Activated naive CD4-positive, alpha-beta T cell treated with anti-CD3 and anti-CD28 coated beads for 36 hours (primary cell): ENCODE measurements at regions not wholly inside any gene's neighbourhood (a gene's known extent, or its start where the extent isn't known, plus 50 kb on each side); places are given as distances from the start of the nearest gene placed in this dataset.

Source experiments
- CTCF ChIA-PET: fragments of 350-600 bp; sonication (Branson Sonifier 250); formaldehyde crosslinking; loops from one replicate; lab custom pipeline; 2021; ENCODE audit warnings: antibody characterized with exemption; lab: Charles Lee
- DNase-seq: peaks from one replicate; pipeline ENCODE4 v3.0.0-alpha.2; 2020
- H3K27ac Mint-ChIP-seq: one replicate; pipeline ENCODE4 v1.8.0; 2021; ENCODE audit warnings: mild to moderate bottlenecking, mixed read lengths
- H3K27me3 Mint-ChIP-seq: one replicate; pipeline ENCODE4 v1.8.0; 2021; ENCODE audit warnings: low read depth, mixed read lengths
- H3K36me3 Mint-ChIP-seq: one replicate; pipeline ENCODE4 v1.8.0; 2021; ENCODE audit warnings: low read depth, mixed read lengths
- H3K4me1 Mint-ChIP-seq: one replicate; pipeline ENCODE4 v1.8.0; 2021; ENCODE audit warnings: low read depth, mixed read lengths
- H3K4me3 Mint-ChIP-seq: one replicate; pipeline ENCODE4 v1.8.0; 2021; ENCODE audit warnings: mild to moderate bottlenecking, moderate library complexity, mixed read lengths
- H3K9me3 Mint-ChIP-seq: one replicate; pipeline ENCODE4 v1.8.0; 2021; ENCODE audit warnings: mixed read lengths
- intact Hi-C: fragments of 100-400 bp; cut with micrococcal nuclease; formaldehyde crosslinking; loops from one replicate; pipeline ENCODE4 v1.15.1; 2023

DNA sequence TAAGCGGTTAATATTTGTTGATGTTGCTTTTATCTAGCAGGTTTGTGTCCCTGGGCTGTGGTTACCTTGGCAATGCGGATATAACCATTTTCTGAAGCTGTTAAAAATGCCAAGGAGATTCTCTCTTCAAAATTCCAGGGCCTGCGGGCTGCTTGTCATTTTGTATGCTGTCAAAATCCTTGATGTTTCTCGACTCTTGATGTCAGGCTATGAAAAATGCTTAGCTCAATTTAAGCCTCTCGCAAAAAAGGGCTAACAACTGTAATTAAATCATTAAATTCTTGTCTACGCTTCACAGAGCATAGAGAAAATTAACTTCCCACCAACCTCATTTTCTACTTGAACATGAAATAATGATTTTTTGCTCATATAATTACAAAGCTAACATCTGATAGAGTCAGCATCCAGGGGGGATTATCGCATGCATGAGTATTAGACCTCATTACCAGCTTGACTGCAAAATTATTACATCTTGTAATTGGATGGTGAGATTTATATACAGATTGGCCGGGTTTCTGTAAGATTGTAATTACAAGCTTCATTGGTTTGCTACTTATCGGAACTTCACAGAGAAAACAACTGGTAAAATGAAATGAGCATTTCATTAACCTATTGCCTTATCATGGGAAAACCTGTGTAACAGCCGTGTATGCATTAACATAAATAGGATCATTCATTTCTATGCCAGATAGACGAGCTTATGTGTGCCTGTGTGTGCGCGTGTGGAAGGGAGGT lies 83.1 kb upstream of the IRX1 start:
- peaks cover 2% of the 10 kb centered on the region for H3K27me3 Mint-ChIP-seq
- no peaks in the 10 kb centered on the region for H3K4me1 Mint-ChIP-seq
- CTCF ChIA-PET: no interaction called here
- peaks cover 19% of the 10 kb centered on the region for H3K9me3 Mint-ChIP-seq
- H3K36me3 Mint-ChIP-seq: no peaks in the 10 kb centered on the region
- no peak overlapping the region for H3K27ac Mint-ChIP-seq
- H3K4me3 Mint-ChIP-seq: no peak overlapping the region
- intact Hi-C loops: no loop called here
- no peak for DNase-seq

DNA sequence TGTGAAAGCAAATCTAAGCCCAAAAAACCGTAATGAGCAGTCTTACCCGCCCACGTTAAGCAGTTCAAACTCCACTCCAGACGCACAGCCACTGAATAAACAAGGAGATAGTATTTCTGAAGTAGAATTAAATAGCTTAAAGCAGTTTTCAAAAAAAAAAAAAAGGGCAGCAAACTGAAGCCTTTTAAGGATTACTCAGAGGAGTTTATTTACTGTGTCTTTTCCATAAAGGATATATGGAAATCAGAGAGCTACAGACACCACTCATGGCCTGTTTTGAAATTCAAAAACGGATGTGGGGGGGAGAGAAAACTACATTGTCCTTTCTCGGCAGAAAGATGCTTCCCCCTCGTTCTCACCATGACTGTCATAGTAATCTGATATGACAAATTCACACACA lies 83.7 kb upstream of the IRX1 start:
- no peak for DNase-seq
- H3K4me3 Mint-ChIP-seq: no peak overlapping the region
- CTCF ChIA-PET: no interaction called here
- H3K27me3 Mint-ChIP-seq: peaks cover 2% of the 10 kb centered on the region
- H3K27ac Mint-ChIP-seq: no peak overlapping the region
- H3K36me3 Mint-ChIP-seq: no peaks in the 10 kb centered on the region
- intact Hi-C loops: no loop called here
- peaks cover 19% of the 10 kb centered on the region for H3K9me3 Mint-ChIP-seq
- H3K4me1 Mint-ChIP-seq: no peaks in the 10 kb centered on the region

DNA sequence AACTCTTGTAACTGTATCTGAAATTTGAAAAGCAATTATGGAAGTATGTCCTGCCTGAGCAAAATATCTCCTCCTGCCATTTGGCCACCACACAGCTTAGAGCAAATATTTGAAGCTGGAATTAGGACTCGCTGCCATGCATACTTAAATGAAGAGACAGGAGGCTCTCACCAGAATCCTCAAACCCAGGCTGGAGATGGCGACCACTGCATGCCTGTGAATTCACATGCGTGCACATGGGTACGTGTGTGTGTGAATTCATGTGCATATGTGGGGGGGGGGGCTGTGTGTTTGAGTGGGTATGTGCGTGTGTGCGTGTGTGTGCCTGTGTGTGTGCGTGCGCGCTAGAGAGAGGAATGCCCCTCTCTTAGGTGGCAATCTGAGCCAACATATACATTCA lies 84.1 kb upstream of the IRX1 start:
- CTCF ChIA-PET: no interaction called here
- intact Hi-C loops: no loop called here

DNA sequence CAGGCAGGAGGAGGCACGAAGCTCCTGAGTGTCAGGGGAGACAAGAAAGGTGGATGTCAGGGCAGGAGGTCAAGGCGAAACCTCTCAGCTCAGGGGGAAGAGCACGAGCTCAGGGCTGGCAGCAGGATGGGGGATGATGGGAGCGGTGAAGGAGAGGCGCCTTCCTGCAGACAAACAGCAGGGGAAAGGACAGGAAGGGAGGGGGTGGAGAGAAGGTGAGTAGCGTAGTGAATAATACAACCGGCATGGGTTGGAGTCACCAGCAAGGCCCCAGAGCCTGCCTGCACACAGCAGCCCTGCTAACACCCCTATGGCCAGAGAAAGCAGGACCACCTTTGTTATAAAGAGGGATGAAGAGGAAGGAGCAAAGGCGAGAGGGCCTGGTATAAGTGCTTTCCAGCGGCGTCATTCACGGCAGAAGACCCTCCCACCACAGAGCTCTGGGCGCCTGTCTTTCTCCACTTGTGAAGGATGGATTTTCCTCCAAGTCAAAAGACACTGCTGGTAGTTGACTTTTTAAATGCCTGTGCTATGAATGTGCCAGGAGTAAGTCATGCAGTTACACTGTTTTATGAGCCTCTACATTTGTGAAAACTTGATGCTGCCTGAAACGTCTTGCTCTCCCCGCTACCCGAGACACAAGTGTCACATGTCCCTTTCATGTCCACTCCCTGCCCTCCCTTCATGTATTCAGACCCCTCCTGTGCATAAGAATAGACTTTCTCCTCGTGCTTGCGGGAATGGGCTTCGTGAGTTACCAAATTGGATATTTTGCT lies 84.8 kb upstream of the IRX1 start:
- CTCF ChIA-PET: no interaction called here
- Mint-ChIP-seq H3K4me1 (no peaks in the 10 kb centered on the region), H3K27me3 (peaks cover 2% of the 10 kb centered on the region), H3K27ac (no peak overlapping the region), H3K9me3 (peaks cover 18% of the 10 kb centered on the region), H3K36me3 (no peaks in the 10 kb centered on the region), H3K4me3 (no peak overlapping the region)
- intact Hi-C loops: no loop called here
- no peak for DNase-seq

More for the DNA sequence above, 84.1 kb upstream of the IRX1 start:
- no peak for DNase-seq
- no peaks in the 10 kb centered on the region for H3K36me3 Mint-ChIP-seq
- peaks cover 19% of the 10 kb centered on the region for H3K9me3 Mint-ChIP-seq
- H3K27ac Mint-ChIP-seq: no peak overlapping the region
- H3K4me1 Mint-ChIP-seq: no peaks in the 10 kb centered on the region
- H3K27me3 Mint-ChIP-seq: peaks cover 2% of the 10 kb centered on the region
- no peak overlapping the region for H3K4me3 Mint-ChIP-seq

DNA sequence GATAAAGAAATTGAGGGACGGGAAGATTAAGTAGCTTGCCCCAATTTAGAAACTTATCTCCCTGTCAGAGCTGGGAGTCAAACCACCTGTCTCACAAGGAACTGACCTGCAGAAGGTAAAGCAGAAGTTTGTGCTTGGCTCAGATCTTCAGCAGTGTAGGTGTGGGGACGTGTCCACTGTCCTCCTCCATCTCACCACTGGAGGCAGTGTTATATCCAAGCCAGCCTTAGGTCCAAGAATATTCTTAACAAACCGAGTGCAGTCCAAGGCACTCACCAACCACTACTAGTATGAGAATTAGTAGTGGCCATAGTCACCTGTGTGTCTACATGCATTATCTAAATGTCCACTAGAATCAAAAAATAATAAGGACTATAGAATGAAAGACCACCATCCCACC lies 86.3 kb upstream of the IRX1 start:
- Mint-ChIP-seq H3K4me1 (no peaks in the 10 kb centered on the region), H3K36me3 (no peaks in the 10 kb centered on the region), H3K27ac (no peak overlapping the region), H3K27me3 (peaks cover 2% of the 10 kb centered on the region), H3K9me3 (peaks cover 16% of the 10 kb centered on the region), H3K4me3 (no peak overlapping the region)
- CTCF ChIA-PET: no interaction called here
- intact Hi-C loops: no loop called here
- DNase-seq: no peak

DNA sequence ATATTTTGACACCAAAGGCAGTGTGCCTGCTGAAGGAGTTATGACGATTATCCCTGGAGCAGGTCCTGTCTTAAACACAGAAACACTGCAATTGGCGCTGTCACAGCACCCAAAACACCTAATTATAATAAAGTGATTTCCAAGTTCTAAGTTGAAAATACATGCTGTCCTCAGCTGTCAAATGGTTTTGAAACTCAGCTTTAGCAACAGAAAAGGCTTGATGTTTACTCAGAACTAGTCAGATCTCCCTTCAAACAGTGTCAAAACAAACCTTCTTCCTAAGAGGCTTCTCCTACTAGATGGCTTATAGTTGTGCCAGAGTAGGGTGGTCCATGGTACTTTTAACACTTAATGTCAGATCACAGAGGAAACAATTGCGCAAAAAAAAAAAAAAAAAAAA lies 87.2 kb upstream of the IRX1 start:
- H3K27me3 Mint-ChIP-seq: peaks cover 2% of the 10 kb centered on the region

DNA sequence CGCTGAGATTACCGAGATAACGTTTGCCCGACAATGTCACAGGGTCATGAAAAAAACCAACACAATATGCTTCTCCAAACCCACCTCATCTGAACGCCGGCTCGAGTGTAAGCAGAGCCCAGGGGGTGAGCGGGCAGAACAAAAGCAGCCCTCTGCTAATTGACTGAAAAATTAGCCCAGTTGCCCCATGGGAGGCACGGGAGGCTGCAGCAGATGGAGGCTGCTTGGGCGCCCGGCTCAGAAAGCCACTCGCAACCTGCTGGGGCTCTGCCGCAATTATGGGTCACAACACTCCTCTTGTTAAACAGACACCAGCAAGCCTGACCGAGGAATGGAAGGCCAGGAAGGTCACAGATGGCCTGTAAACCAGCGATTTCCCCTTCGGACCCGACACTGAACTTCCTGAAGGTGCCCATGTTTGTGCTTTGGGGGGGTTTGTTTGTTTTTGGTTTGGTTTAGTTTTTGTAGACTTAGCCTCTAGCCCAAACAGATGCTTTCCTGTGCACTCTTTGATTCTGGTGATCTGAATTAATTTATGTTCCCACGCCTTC lies 104.6 kb upstream of the IRX1 start:
- H3K4me3 Mint-ChIP-seq: no peak overlapping the region
- H3K27ac Mint-ChIP-seq: no peak overlapping the region
- H3K36me3 Mint-ChIP-seq: no peaks in the 10 kb centered on the region
- H3K4me1 Mint-ChIP-seq: no peaks in the 10 kb centered on the region
- CTCF ChIA-PET: no interaction called here
- intact Hi-C loops: no loop called here
- peaks cover 5% of the 10 kb centered on the region for H3K9me3 Mint-ChIP-seq
- H3K27me3 Mint-ChIP-seq: no peaks in the 10 kb centered on the region
- no peak for DNase-seq

More for the DNA sequence above, 87.2 kb upstream of the IRX1 start:
- no peak for DNase-seq
- intact Hi-C loops: no loop called here
- Mint-ChIP-seq H3K4me3 (no peak overlapping the region), H3K27ac (no peak overlapping the region), H3K36me3 (no peaks in the 10 kb centered on the region), H3K9me3 (peaks cover 16% of the 10 kb centered on the region), H3K4me1 (no peaks in the 10 kb centered on the region)
- CTCF ChIA-PET: no interaction called here

DNA sequence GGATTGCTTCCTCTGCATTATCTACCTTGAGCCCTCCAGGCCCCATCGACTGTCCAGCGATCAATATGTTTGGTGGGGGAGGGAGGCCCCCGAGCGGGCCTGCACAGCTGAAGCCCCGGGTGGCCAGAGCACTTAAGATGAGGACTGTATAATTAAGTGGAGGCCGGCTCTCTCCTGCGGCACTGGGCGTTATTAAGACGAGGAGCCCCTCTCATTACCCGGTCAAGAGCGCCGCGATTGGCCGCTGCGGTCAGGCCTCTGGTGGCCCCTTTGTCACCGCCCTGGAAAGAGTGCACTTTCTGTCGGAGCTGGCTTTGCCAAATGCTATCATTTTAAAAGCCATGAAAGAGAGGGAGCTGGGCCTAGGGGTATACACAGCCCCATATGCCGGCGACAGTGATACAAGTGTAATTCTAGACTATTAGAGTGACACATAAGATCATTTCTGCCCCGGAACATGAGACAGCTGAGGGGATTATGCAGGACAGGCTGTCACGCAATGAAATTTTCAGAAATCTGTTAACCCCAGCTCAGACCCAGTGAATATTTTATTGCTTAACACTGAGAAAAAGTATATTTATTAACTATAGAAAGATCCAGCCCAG lies 106.3 kb upstream of the IRX1 start:
- no peak for DNase-seq
- no peak overlapping the region for H3K27ac Mint-ChIP-seq
- intact Hi-C loops: no loop called here
- CTCF ChIA-PET: no interaction called here
- no peaks in the 10 kb centered on the region for H3K27me3 Mint-ChIP-seq
- H3K4me1 Mint-ChIP-seq: no peaks in the 10 kb centered on the region
- H3K36me3 Mint-ChIP-seq: no peaks in the 10 kb centered on the region
- H3K4me3 Mint-ChIP-seq: no peak overlapping the region
- peaks cover 5% of the 10 kb centered on the region for H3K9me3 Mint-ChIP-seq

DNA sequence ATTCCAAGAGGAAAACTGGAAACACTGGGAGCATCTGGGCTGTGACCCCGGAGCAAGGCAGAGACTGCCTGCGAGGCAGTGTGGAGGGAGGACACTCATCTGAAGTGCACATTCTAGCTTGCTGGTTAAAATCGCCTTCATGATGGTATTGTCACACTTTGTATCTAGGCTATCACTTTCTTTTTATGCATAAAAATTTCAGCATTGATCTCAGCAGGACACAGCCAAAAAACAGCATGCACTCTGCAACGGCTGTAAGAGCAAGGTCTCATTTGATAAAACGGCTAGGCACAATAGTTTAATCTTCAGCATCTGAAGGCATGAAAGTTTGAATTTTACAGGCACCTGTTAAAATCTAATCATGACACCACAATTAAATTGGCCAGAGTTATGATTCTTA lies 110.8 kb upstream of the IRX1 start:
- CTCF ChIA-PET: no interaction called here
- H3K9me3 Mint-ChIP-seq: peaks cover 6% of the 10 kb centered on the region
- H3K36me3 Mint-ChIP-seq: no peaks in the 10 kb centered on the region
- no peak for DNase-seq
- no peaks in the 10 kb centered on the region for H3K4me1 Mint-ChIP-seq
- H3K27ac Mint-ChIP-seq: no peak overlapping the region
- intact Hi-C loops: no loop called here
- H3K4me3 Mint-ChIP-seq: no peak overlapping the region
- no peaks in the 10 kb centered on the region for H3K27me3 Mint-ChIP-seq

DNA sequence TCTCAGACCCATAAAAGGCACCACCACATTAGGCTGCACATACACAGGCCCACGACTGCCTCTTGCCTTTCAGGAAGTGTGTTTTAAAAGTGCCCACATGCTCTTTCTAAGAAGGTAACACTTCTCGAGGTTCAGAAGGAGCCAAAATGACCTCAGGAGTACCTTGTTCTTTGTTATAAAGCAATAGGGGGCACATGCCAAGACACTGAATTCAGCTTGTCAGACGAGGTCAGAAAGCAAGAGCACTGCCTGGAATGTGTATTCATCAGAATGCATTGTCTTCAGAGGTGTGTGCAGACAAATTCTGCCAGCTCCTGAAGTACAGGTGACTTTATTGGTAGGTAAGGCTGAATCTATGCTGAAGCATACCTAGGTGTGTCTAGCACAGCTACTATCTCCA lies 114.5 kb upstream of the IRX1 start:
- CTCF ChIA-PET: no interaction called here
- DNase-seq: no peak
- Mint-ChIP-seq H3K27me3 (no peaks in the 10 kb centered on the region), H3K36me3 (no peaks in the 10 kb centered on the region), H3K27ac (no peak overlapping the region), H3K4me1 (no peaks in the 10 kb centered on the region), H3K9me3 (peaks cover 6% of the 10 kb centered on the region), H3K4me3 (no peak overlapping the region)
- intact Hi-C loops: no loop called here

DNA sequence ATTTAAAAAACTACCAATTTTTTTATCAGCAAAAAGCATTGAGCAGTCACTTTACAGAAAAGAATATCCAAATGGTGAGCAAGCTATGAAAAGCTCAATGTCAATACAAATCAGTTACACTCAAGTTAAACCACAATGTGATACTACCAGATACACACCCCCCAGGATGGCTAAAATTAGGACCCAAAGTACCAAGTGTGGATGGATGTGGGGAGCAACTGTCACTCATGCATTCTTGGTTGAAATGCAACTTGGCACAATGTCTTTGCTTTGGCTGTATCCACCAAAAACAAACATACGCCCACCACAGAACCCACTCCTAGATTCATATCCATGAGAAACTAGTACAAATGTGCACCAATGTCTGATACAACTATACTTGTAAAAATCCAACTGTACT lies 120.0 kb upstream of the IRX1 start:
- intact Hi-C loops: no loop called here
- Mint-ChIP-seq H3K4me3 (no peak overlapping the region), H3K27ac (no peak overlapping the region), H3K9me3 (no peaks in the 10 kb centered on the region), H3K36me3 (no peaks in the 10 kb centered on the region), H3K27me3 (no peaks in the 10 kb centered on the region), H3K4me1 (no peaks in the 10 kb centered on the region)
- no peak for DNase-seq
- CTCF ChIA-PET: no interaction called here

DNA sequence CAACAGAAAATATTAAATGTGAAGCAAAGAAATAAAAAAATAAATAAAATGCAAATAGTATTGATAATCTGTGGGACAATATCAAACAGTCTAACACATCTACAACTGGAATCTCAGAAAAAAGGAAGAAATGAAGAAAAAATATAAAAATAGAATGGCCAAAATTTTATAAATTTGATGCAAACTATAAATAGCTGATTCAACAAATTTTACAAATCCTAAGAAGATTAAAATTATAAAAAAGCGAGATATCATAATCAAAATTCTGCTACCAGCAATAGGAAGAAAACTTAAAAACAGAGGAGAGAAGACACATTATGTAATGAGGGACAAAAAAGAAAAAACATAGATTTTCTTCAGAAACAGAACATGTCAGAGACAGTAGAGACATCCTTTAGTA lies 129.2 kb upstream of the IRX1 start:
- intact Hi-C loops: no loop called here
- CTCF ChIA-PET: no interaction called here

More for the DNA sequence above, 129.2 kb upstream of the IRX1 start:
- Mint-ChIP-seq H3K9me3 (peaks cover 5% of the 10 kb centered on the region), H3K4me1 (no peaks in the 10 kb centered on the region), H3K4me3 (no peak overlapping the region), H3K36me3 (peaks cover 2% of the 10 kb centered on the region), H3K27me3 (no peaks in the 10 kb centered on the region), H3K27ac (no peak overlapping the region)
- DNase-seq: no peak
